HCT116 (cell line): ENCODE measurements at regions not wholly inside any gene's neighbourhood (a gene's known extent, or its start where the extent isn't known, plus 50 kb on each side); places are given as distances from the start of the nearest gene placed in this dataset.

Experiments
- ATF3 ChIP-seq: IDR thresholded peaks from 2 replicates; pipeline ENCODE4 v1.6.1; 2012
- CBX3 ChIP-seq: IDR thresholded peaks from 2 replicates; pipeline ENCODE4 v1.6.1; 2012; ENCODE audit warnings: low read depth
- CTCF ChIP-seq, 3 experiments: fragments of 200-600 bp in 1 of 3; sonication (generic) in 1 of 3; IDR thresholded peaks in 2 of 3; conservative IDR thresholded peaks in 1 of 3; 2 replicates each; pipeline ENCODE4 v1.5.1; 2012 to 2017; ENCODE audit warnings: low read depth in 2 of 3, low read length in 2 of 3, antibody characterized with exemption in 1 of 3, borderline replicate concordance in 1 of 3, control low read depth in 1 of 3, mild to moderate bottlenecking in 1 of 3, mixed read lengths in 1 of 3, mixed run types in 1 of 3, moderate library complexity in 1 of 3; ENCODE audit not compliant: insufficient read depth in 1 of 3
- EZH2 ChIP-seq: fragments of 200-600 bp; sonication (generic); IDR thresholded peaks from 2 replicates; pipeline ENCODE4 v1.6.1; 2017; ENCODE audit warnings: antibody characterized with exemption, mixed run types
- MAX ChIP-seq: IDR thresholded peaks from 2 replicates; pipeline ENCODE4 v1.6.1; 2012
- POLR2A ChIP-seq: IDR thresholded peaks from 2 replicates; pipeline ENCODE4 v1.7.0; 2011; ENCODE audit warnings: borderline replicate concordance; ENCODE audit not compliant: insufficient read depth, insufficient read length; ENCODE audit errors: extremely low read depth
- POLR2AphosphoS5 ChIP-seq: IDR thresholded peaks from 2 replicates; pipeline ENCODE4 v1.6.1; 2011; ENCODE audit warnings: mild to moderate bottlenecking, low read depth, low read length, moderate library complexity
- RAD21 ChIP-seq: IDR thresholded peaks from 2 replicates; pipeline ENCODE4 v1.6.1; 2012; ENCODE audit warnings: low read depth, mild to moderate bottlenecking
- REST ChIP-seq: IDR thresholded peaks from 2 replicates; pipeline ENCODE4 v1.6.1; 2012; ENCODE audit warnings: low read depth
- SIN3A ChIP-seq: IDR thresholded peaks from 2 replicates; pipeline ENCODE4 v1.6.1; 2012; ENCODE audit warnings: low read depth
- ZBTB33 ChIP-seq: IDR thresholded peaks from 2 replicates; pipeline ENCODE4 v1.6.1; 2011; ENCODE audit warnings: mild to moderate bottlenecking, low read length, moderate library complexity; ENCODE audit not compliant: insufficient replicate concordance; ENCODE audit errors: extremely low read depth
- ZNF274 ChIP-seq: fragments of 200-500 bp; sonication (Bioruptor generic); IDR thresholded peaks from 2 replicates; pipeline ENCODE4 v1.6.1; 2014; ENCODE audit warnings: mild to moderate bottlenecking, low read depth, low read length, inconsistent platforms

GRCh38 chr5:73256462-73256861, 83.5 kb downstream of the TMEM174 start:
- TF ChIP-seq RAD21 = no peak
- no peak for TF ChIP-seq CTCF (IDR thresholded peaks at IDR 0.05 in 2 of 3, conservative IDR thresholded peaks at IDR 0.05 in 1 of 3; ENCODE audit: borderline replicate concordance in 1 of 3, insufficient read depth in 1 of 3, low read depth in 2 of 3, low read length in 2 of 3)
- TF ChIP-seq POLR2AphosphoS5 = no peak
- TF ChIP-seq REST = no peak
- no peak for TF ChIP-seq POLR2A
- TF ChIP-seq ZBTB33 = no peak
- TF ChIP-seq ZNF274 = no peak
- no peak for TF ChIP-seq EZH2
- TF ChIP-seq SIN3A = no peak
- no peak for TF ChIP-seq MAX
- no peak for TF ChIP-seq ATF3
- no peak for TF ChIP-seq CBX3
